ENCODE measurements at regions not wholly inside any gene's neighbourhood (a gene's known extent, or its start where the extent isn't known, plus 50 kb on each side); places are given as distances from the start of the nearest gene placed in this dataset.
"Not testable (repeated sequence)": the region's sequence is repeated elsewhere in the genome, so short reads cannot be mapped to it uniquely, and the experiment has no call there.

GRCh38 chr6:130547723-130548122, 181.9 kb downstream of the TMEM200A start:
- DNase-seq (ENCODE audit: low read depth in 4 of 4, low spot score in 2 of 4), result no peak

DNA sequence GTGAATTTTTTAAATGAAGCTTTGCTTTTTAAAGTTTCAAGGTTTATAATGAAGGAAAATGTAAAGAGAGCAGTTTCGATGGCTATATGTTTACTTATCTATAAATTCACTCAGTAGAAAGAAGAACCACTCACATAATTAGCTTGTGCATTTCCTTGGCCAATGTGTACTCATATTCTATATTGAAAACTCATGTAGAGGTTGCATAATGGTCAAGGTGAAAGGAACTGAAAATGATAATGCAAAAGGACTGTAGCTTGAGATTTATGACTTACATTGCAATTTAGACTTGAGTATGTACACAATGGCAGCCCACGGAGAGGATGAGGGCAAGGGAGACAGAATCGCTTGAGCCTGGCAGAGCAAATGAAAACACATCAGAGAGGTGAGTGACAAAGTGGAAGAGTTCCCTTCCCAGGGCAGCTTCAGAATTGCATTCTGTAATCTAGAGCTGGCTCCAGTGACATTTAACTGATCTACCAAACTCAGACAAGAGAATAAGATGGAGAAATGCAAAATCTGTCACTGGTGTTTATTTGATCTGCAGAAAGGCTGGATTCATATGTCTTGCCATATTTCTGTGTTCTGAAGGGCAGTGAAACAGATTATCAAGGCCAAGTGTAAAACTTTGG, 191.8 kb downstream of the TMEM200A start:
- no peak for DNase-seq (ENCODE audit: low read depth in 4 of 4, low spot score in 2 of 4)

- DNase-seq (ENCODE audit: low read depth in 4 of 4, low spot score in 2 of 4), result no peak
Observed at GRCh38 chr6:130558131-130558530, 192.3 kb downstream of the TMEM200A start.

DNA sequence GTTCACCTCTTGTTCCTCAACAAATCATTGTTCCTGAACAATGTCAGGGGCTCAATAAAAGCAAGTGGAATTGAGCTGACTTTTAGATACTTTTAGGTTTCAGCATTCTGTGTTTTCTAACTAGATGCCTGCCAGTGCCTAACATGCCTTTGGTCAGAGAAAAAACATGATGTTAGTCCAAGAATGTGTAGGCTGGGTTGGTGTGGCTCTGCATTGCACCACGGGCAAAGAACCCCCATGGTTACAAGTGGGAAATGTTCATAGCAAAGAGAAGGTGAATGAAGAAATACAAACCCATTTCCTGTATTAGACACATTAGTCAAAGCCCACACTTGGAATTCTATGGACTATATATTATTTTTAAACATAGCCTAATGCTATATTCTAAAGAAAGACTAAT, 193.3 kb downstream of the TMEM200A start:
- DNase-seq (ENCODE audit: low read depth in 4 of 4, low spot score in 2 of 4), result no peak

- DNase-seq (ENCODE audit: low read depth in 4 of 4, low spot score in 2 of 4), result no peak
Observed at GRCh38 chr6:130560231-130560630, 194.4 kb downstream of the TMEM200A start.

DNA sequence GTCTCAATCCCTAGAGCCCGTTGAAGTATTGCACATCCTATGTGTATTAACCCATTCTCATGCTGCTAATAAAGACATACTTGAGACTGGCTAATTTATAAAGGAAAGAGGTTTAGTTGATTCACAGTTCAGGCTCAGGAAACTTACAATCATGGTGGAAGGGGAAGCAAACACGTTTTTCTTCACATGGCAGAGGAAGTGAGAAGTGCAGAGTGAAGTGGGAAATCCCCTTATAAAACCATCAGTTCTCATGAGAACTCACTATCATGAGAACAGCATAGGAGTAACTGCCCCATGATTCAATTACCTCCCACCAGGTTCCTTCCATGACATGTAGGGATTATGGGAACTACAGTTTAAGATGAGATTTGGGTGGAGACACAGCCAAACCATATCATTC, 195.3 kb downstream of the TMEM200A start:
- not testable (repeated sequence) for DNase-seq (ENCODE audit: low read depth in 4 of 4, low spot score in 2 of 4)

DNA sequence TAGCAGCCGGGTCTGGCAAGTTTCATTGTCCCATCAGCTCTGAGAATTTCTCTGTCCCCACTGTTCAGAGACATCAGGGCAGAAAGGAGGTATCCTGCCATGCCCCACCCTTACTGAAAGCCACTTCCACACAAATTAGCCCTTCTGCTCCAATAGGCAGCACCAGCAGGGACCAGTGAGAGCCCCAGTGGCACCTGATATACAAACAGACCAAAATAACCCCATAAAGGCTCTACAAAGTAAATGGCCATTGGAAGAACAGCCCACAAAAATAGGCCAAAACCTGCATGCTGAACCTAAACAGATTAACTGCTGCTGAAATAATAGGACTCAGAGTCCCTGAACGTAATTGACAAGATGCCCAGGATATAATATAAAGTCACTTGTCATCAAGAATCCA, 199.9 kb downstream of the TMEM200A start:
- no peak for DNase-seq (ENCODE audit: low read depth in 4 of 4, low spot score in 2 of 4)

DNA sequence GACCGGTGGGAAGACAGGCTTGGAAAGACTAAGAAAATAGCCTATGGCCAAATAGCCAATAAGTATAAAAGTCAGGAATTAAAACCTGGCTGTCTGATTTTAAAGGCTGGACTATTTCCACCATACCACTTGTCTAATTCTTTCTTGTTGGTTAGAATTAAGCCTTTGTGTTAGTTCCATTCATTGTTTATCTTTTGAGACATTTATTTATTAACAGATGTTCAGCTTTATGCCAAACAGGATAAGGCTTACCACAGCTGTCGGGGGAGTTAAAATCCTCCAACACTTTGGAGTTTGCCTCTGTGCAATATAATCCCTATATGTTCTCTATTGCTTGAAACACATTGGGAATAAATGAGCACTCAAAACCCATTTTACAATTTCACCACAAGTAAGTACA, 208.3 kb downstream of the TMEM200A start:
- DNase-seq (ENCODE audit: low read depth in 4 of 4, low spot score in 2 of 4), result no peak

DNA sequence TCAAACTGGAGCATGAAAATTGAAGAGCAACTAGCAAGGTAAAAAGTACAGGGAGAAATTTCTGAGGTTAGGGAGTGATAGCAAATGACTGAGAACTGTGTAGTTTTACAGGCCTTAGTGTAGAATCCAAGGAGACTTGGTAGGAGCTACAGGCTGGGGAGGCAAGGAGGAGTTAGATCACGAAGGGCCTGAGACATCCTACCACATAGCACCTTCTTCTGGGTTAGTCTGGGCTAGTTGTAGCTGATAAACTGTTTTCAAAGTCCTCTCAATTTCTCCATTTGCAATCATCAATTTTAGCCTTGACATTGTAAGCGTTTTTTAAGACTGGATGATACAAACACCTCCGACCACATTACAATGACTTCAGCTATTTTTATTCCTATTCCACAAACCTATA, 209.7 kb downstream of the TMEM200A start:
- DNase-seq (ENCODE audit: low read depth in 4 of 4, low spot score in 2 of 4), result no peak

DNA sequence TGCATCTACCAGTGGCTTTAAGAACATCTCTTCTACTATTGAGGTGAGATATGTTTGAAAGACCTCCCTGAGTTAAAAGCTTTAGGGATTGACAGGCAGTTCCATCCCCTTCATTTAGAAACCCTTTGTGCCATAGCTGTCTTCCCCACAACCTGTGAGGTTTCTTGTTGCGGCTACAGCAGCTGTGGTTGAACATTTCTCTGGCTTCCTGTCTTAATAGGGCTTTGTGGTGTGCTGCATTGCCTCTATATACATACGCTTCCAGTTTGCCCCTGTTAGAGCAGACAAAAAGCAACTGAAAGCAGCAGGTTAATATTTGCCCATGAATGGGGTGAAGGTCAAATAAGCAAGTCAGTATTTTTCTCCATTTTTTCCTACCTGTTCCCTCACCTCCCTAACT, 210.2 kb downstream of the TMEM200A start:
- DNase-seq (ENCODE audit: low read depth in 4 of 4, low spot score in 2 of 4), result no peak

DNA sequence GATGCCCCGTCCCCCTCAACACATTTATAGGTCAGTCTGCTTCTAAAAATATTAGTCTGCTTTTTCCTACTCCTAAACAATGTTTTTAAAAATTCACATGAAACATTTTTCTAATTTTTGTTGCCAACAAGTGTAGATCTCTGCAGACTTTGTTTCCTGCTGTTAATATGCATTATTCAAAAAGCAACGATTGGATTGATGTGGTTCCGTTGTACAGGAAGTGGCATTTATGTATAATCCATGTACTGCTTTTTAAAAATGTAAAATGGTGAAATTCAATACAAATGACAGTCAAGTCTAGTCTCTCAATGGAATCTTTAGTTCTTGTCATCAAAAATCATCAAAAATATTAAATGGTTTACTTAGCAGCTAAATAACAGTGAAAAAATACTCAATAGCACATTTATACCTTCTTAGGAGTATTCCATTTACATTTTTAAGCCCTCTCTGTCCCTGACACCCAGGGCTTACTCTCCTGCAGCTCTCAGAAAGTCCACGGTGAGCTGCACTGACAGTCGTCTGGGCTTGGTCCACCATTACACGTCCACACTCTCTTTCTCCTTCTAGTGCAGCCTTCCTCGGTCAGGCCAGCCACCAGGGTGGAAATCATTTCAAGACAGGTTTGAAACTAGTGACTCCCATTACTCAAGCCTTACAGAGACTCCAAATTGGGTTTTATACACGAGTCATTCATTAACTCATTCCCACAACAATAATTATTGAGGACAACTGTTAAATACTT, 211.5 kb downstream of the TMEM200A start:
- DNase-seq (ENCODE audit: low read depth in 4 of 4, low spot score in 2 of 4), result no peak

GRCh38 chr6:130578713-130579112, 212.9 kb downstream of the TMEM200A start:
- DNase-seq (ENCODE audit: low read depth in 4 of 4, low spot score in 2 of 4), result no peak

DNA sequence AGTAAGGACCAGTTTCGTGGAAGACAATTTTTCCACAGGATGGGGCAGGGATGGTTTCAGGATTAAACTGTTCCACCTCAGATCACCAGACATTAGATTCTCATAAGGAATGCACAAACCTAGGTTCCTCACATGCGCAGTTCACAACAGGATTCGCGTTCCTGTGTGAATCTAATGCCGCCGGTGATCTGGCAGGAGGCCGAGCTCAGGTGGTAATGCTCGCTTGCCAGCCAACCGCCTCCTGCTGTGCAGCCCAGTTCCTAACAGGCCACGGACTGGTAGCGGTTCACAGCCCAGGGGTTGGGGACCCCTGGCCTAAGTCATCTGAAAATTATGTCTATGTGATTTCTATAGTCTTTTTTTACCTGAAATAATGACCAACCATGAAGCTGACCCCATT, 217.5 kb downstream of the TMEM200A start:
- no peak for DNase-seq (ENCODE audit: low read depth in 4 of 4, low spot score in 2 of 4)

DNA sequence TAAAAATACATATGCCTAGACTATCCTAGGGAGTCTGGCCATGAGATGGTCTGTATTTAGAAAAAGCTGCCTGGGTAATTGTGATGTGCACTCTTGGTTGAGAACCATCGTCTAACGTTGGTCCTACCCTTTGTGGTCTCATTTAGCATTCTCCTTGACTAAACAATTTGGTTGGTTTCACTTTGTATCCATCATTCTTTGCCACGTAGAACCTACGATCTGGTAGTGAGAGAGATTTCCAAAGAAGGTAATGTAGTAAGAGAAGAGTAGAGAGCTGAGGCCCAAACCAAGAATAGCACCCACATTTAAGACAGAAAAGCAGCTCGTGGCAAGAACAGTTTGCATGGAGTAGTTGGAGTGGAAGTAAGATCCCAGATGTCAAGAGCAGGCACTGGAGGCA, 219.8 kb downstream of the TMEM200A start:
- no peak for DNase-seq (ENCODE audit: low read depth in 4 of 4, low spot score in 2 of 4)

- no peak for DNase-seq (ENCODE audit: low read depth in 4 of 4, low spot score in 2 of 4)
Observed at GRCh38 chr6:130587778-130588520, 222.1 kb downstream of the TMEM200A start.

GRCh38 chr6:130593200-130593599, 227.4 kb downstream of the TMEM200A start:
- no peak for DNase-seq (ENCODE audit: low read depth in 4 of 4, low spot score in 2 of 4)

GRCh38 chr6:130593948-130594347, 228.1 kb downstream of the TMEM200A start:
- no peak for DNase-seq (ENCODE audit: low read depth in 4 of 4, low spot score in 2 of 4)

GRCh38 chr6:130598021-130598989, 228.9 kb upstream of the SMLR1 start:
- no peak for DNase-seq (ENCODE audit: low read depth in 4 of 4, low spot score in 2 of 4)

- no peak for DNase-seq (ENCODE audit: low read depth in 4 of 4, low spot score in 2 of 4)
Observed at GRCh38 chr6:130600880-130601341, 226.3 kb upstream of the SMLR1 start.

DNA sequence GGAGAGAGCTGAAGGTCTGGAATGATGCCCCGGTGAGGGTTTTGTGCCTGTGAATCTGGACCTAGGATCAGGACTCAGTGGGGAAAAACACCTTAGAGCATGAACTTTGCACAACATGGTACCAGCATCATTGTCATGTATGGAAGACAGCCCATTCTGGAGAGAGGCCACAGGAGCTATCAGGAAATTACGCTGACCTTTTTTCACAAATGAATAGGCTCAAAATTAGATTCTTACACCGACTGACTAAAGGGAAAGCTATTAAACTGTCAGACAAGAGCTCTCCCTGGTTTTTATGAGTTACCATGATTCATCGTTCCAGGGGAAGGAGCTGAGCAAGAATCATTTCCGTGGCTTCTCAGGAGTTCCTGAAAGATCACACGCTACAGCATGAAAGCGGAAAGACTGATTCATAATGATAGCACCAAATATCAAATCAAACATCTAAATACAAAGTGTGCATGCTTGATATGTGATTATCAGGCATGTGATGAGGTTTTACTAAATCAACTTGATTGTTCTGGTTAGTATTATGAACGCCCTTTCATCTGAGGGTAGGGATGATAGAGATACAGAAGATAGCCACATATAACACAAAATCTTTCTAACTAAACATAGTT, 224.9 kb upstream of the SMLR1 start:
- DNase-seq (ENCODE audit: low read depth in 4 of 4, low spot score in 2 of 4), result no peak
